ENCODE measurements at regions not wholly inside any gene's neighbourhood (a gene's known extent, or its start where the extent isn't known, plus 50 kb on each side); places are given as distances from the start of the nearest gene placed in this dataset.
"Not testable (repeated sequence)": the region's sequence is repeated elsewhere in the genome, so short reads cannot be mapped to it uniquely, and the experiment has no call there.

- peaks cover 6% of the 10 kb centered on the region for H3K27me3 ChIP-seq (ENCODE audit: insufficient read depth, poor library complexity, severe bottlenecking)
- DNase-seq (ENCODE audit: low read depth in 1 of 2, low spot score in 1 of 2): peak; percentile 13 to 42
- peak overlapping the region; percentile 34 for H3K4me3 ChIP-seq (replicated peaks; ENCODE audit: insufficient read depth, low read length)
- no peak overlapping the region for H3K27ac ChIP-seq (replicated peaks)
- TF ChIP-seq SPI1 (IDR thresholded peaks at IDR 0.05; ENCODE audit: borderline replicate concordance, low read depth) (no peak), GABPA (IDR thresholded peaks at IDR 0.05; ENCODE audit: low read depth) (no peak), REST (IDR thresholded peaks at IDR 0.05; ENCODE audit: insufficient replicate concordance, low read depth) (no peak), POLR2AphosphoS5 (IDR thresholded peaks at IDR 0.05; ENCODE audit: low read depth) (no peak)
- TF ChIP-seq, protein P1, sequence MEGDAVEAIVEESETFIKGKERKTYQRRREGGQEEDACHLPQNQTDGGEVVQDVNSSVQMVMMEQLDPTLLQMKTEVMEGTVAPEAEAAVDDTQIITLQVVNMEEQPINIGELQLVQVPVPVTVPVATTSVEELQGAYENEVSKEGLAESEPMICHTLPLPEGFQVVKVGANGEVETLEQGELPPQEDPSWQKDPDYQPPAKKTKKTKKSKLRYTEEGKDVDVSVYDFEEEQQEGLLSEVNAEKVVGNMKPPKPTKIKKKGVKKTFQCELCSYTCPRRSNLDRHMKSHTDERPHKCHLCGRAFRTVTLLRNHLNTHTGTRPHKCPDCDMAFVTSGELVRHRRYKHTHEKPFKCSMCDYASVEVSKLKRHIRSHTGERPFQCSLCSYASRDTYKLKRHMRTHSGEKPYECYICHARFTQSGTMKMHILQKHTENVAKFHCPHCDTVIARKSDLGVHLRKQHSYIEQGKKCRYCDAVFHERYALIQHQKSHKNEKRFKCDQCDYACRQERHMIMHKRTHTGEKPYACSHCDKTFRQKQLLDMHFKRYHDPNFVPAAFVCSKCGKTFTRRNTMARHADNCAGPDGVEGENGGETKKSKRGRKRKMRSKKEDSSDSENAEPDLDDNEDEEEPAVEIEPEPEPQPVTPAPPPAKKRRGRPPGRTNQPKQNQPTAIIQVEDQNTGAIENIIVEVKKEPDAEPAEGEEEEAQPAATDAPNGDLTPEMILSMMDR (IDR thresholded peaks at IDR 0.05; ENCODE audit: insufficient read depth, low read length): no peak
These were observed 100.0 kb upstream of the IGF1R start for GRCh38 chr15:98548139-98548971.

DNA sequence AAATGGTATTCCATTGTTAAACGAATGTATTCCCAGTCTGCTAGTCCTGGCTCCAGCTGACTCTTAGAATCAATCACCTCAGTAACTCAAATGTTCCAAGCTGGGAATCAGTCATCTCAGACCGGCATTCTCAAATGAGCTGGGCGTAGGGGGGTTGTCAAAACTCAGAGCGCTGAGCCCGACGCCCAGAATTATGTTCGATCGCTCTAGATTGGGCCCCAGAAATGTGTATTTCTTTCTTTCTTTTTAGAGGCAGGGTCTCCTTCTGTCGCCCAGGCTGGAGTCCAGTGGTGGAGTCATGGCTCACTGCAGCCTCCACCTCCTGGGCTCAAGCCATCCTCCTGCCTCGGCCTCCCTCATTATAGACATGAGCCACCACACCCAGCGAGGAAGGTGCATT, 99.3 kb upstream of the IGF1R start:
- Histone ChIP-seq H3K27ac (replicated peaks) (no peak overlapping the region), H3K4me3 (replicated peaks; ENCODE audit: insufficient read depth, low read length) (no peak overlapping the region), H3K27me3 (ENCODE audit: insufficient read depth, poor library complexity, severe bottlenecking) (peaks cover 6% of the 10 kb centered on the region)
- DNase-seq (ENCODE audit: low read depth in 1 of 2, low spot score in 1 of 2): no peak
- TF ChIP-seq POLR2AphosphoS5 (IDR thresholded peaks at IDR 0.05; ENCODE audit: low read depth): no peak
- no peak for TF ChIP-seq SPI1 (IDR thresholded peaks at IDR 0.05; ENCODE audit: borderline replicate concordance, low read depth)

DNA sequence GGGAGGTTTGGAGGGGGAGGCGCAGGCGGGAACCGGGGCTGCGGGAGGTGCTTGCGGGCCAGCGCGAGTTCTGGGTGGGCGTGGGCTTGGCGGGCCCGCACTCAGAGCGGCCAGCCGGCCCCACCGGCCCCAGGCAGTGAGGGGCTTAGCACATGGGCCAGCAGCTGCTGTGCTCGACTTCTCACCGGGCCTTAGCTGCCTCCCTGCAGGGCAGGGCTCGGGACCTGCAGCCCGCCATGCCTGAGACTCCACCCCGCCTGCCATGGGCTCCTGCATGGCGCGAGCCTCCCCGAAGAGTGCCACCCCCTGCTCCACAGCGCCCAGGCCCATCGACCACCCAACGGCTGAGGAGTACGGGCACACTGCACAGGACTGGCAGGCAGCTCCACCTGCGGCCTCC, 98.6 kb upstream of the IGF1R start:
- Histone ChIP-seq H3K27ac (replicated peaks) (no peak overlapping the region), H3K4me3 (replicated peaks; ENCODE audit: insufficient read depth, low read length) (no peak overlapping the region), H3K27me3 (ENCODE audit: insufficient read depth, poor library complexity, severe bottlenecking) (peaks cover 6% of the 10 kb centered on the region)
- TF ChIP-seq GABPA (IDR thresholded peaks at IDR 0.05; ENCODE audit: low read depth) (no peak), REST (IDR thresholded peaks at IDR 0.05; ENCODE audit: insufficient replicate concordance, low read depth) (no peak), SPI1 (IDR thresholded peaks at IDR 0.05; ENCODE audit: borderline replicate concordance, low read depth) (no peak), POLR2AphosphoS5 (IDR thresholded peaks at IDR 0.05; ENCODE audit: low read depth) (no peak)
- TF ChIP-seq, protein P1 (IDR thresholded peaks at IDR 0.05; ENCODE audit: insufficient read depth, low read length): no peak
- DNase-seq (ENCODE audit: low read depth in 1 of 2, low spot score in 1 of 2): no peak

DNA sequence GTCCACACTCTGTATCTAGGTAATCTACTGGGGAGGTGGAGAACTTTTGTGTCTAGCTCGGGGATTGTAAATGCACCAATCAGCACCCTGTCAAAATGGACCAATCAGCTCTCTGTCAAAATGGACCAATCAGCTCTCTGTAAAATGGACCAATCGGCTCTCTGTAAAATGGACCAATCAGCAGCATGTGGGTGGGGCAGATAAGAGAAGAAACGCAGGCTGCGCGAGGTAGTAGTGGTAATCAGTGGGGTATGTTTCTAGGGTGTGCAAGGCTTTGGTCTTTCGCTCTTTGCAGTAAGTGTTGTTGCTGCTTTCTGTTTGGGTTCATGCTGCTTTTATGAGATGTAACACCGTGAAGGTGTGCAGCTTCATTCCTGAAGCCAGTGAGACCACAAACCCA, 98.0 kb upstream of the IGF1R start:
- not testable (repeated sequence) for DNase-seq (ENCODE audit: low read depth in 1 of 2, low spot score in 1 of 2)

More for the DNA sequence above, 98.0 kb upstream of the IGF1R start:
- H3K4me3 ChIP-seq (replicated peaks; ENCODE audit: insufficient read depth, low read length); H3K27me3 ChIP-seq (ENCODE audit: insufficient read depth, poor library complexity, severe bottlenecking); H3K27ac ChIP-seq (replicated peaks): not testable (repeated sequence)
